ENCODE measurements at regions not wholly inside any gene's neighbourhood (a gene's known extent, or its start where the extent isn't known, plus 50 kb on each side); places are given as distances from the start of the nearest gene placed in this dataset.

DNA sequence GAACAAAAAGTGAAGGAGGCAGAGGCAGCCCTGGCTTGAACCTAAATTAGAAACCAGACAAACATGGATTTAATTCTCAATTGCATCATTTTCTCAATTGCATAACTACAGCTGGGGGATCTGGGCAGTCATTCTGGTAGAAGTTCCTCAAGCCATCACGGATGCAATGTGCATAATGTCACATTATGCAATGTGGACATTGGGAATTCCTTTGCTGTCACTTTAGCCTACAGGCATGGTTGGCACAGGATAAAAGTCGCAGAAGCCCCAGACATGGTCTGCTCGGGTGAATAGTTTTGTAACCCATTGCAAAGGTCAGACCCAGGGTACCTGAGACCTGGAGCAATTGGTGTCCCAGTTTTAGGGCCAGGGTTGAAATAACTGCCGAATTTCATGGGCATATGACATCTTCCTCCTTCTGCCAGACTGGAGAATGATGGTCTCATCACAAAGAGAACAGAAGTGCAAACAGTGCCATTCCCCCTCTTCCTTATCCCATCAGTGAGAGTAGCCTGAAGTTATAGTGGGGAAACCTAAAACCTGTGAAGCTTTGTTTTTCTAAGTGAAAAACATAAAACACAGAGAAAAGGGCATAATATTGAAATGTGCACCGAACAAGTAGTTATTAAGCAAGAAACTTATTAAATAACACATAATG is 290.8 kb downstream of the MSX2 start:
- Histone ChIP-seq H4K20me1 (no peaks in the 10 kb centered on the region), H3K4me1 (no peaks in the 10 kb centered on the region), H3K4me3 (no peak overlapping the region), H3K36me3 (no peaks in the 10 kb centered on the region), H3K9ac (no peak overlapping the region), H3K9me3 (no peaks in the 10 kb centered on the region), H3K27me3 (no peaks in the 10 kb centered on the region), H3K27ac (no peak overlapping the region), H3K4me2 (no peak overlapping the region)
- no peak for TF ChIP-seq Cebpa-rat (IDR thresholded peaks at IDR 0.05)

DNA sequence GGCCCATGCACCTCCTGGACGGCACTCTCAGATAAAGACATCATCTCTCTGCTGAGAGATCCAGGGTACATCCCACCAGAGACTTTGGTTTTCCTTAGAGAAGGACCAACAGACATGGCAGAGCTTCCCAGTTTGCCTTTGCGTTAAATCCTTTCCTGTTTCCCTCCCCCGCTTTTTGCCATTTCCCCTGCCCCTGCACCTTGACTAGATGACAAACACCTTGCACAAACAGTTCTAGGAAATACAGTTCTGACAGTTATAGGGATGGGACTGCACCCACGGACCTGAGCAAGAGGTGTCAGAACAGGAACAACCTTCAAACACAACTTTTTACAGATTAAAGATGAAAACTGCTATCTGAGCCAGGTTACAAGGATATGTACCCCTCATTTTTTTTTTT is 288.9 kb downstream of the MSX2 start:
- H3K9ac ChIP-seq = no peak overlapping the region
- no peak overlapping the region for H3K4me2 ChIP-seq
- H3K4me3 ChIP-seq = no peak overlapping the region
- H3K9me3 ChIP-seq = no peaks in the 10 kb centered on the region
- TF ChIP-seq Cebpa-rat (IDR thresholded peaks at IDR 0.05) = no peak
- no peaks in the 10 kb centered on the region for H3K27me3 ChIP-seq
- H3K27ac ChIP-seq = no peak overlapping the region
- no peaks in the 10 kb centered on the region for H3K36me3 ChIP-seq
- H3K4me1 ChIP-seq = no peaks in the 10 kb centered on the region
- H4K20me1 ChIP-seq = no peaks in the 10 kb centered on the region

DNA sequence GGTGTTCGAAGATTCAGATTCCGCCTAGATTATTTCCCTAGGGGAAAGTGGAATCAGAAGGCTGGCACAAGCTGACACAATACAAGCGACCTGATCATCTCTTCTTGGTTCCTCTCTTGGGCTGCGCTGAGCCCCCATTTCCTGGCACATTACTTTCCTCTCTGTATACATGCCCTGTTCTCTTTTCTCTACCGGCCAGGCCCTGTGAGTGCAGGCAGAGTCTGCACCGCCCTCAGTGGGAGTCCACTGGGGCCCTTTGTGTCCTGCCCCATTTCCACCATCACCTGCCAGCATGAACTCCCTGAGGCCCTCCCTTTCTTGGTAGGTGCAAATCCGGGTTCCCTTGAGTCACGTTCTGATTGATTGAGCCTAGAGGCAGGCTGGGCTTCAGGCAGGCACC is 287.9 kb downstream of the MSX2 start:
- no peak for TF ChIP-seq Cebpa-rat (IDR thresholded peaks at IDR 0.05)
- H3K27ac ChIP-seq = no peak overlapping the region
- H4K20me1 ChIP-seq = no peaks in the 10 kb centered on the region
- H3K4me3 ChIP-seq = no peak overlapping the region
- H3K36me3 ChIP-seq = no peaks in the 10 kb centered on the region
- H3K27me3 ChIP-seq = no peaks in the 10 kb centered on the region
- H3K9me3 ChIP-seq = no peaks in the 10 kb centered on the region
- no peak overlapping the region for H3K9ac ChIP-seq
- no peak overlapping the region for H3K4me2 ChIP-seq
- no peaks in the 10 kb centered on the region for H3K4me1 ChIP-seq

DNA sequence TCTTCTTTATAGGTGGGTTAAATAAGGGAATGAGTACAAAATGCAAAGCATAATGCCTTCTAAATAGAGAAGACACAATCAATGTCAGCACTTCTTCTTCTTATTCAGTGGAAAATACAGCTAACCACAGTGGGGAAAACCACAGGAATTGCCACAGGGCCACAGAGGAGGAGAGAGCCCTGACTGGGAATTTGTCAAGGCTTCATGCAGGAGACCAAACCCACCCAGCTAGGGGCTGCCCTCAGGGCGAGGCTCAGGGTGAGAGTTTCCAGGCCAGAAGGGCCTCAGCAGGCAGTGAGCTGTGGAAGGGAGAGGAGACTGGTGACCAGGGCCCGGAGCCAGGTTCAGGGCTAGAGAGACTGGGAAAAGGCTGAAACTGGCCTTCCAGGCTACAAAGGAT is 279.1 kb downstream of the MSX2 start:
- H3K9me3 ChIP-seq = peaks cover 11% of the 10 kb centered on the region
- no peaks in the 10 kb centered on the region for H4K20me1 ChIP-seq
- no peak overlapping the region for H3K4me2 ChIP-seq
- no peaks in the 10 kb centered on the region for H3K27me3 ChIP-seq
- H3K4me1 ChIP-seq = peaks cover 1% of the 10 kb centered on the region; the same call in 1 of the 2 replicates
- H3K9ac ChIP-seq = no peak overlapping the region
- H3K36me3 ChIP-seq = no peaks in the 10 kb centered on the region
- H3K27ac ChIP-seq = no peak overlapping the region
- H3K4me3 ChIP-seq = no peak overlapping the region
- no peak for TF ChIP-seq Cebpa-rat (IDR thresholded peaks at IDR 0.05)

DNA sequence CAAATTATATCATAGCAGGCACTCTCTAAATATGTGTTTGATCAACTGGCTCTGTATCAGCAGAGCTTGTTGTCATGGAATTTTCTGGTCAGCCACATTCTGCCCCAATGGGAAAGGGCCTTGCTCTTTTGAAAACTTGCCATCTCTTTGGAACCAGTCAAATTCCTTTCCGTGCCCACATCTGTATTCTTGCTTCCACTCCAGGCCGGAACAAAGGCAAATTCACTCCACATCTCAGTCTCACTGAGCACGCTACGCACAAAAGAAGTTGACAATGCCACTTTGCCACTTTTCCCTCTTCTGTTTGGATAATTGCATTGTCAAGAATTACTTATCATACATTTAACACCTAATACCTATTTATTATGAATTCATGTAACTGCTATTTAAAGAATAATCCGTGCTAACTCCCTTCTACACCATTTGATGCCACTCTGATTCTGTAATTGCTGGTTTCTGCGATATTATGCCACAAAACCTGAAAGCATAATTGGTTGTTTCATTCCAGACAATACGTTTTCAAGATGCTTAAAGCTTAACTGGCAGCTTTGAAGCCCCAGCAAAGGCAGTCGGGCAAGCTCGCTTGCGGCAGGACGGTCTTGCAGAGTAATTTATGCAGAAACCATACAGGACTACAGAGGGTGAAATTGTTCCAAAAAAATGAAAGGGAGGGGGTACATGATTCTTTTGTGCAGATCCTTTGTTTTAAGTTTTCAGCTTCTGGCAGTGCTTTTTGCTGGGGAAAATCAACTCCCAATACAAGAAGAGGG is 277.7 kb downstream of the MSX2 start:
- no peaks in the 10 kb centered on the region for H3K36me3 ChIP-seq
- peaks cover 6% of the 10 kb centered on the region; the same call in 1 of the 2 replicates for H3K4me1 ChIP-seq
- H3K27ac ChIP-seq = no peak overlapping the region
- no peak overlapping the region for H3K9ac ChIP-seq
- TF ChIP-seq Cebpa-rat (IDR thresholded peaks at IDR 0.05) = no peak
- H3K4me2 ChIP-seq = no peak overlapping the region
- H3K27me3 ChIP-seq = no peaks in the 10 kb centered on the region
- H3K9me3 ChIP-seq = peaks cover 15% of the 10 kb centered on the region
- no peaks in the 10 kb centered on the region for H4K20me1 ChIP-seq
- H3K4me3 ChIP-seq = no peak overlapping the region

DNA sequence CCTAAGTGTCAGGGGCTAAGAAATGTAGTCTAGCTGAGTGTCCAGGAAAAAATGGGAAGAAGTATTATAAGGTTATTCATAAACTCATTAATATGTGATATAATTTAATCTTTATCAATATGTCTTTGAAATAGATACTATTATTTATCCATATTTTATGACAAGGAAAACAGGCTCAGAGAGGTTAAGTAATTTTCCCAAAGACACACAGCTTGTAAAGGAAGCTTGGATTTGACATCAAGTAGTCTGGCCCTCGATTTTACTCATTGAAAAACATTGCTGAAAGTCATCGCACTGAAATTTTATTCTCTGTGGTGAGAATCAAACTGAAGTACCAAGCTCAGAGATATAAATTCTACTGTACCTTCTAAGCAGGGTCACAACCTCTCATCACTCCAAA is 276.9 kb downstream of the MSX2 start:
- Histone ChIP-seq H3K4me2 (no peak overlapping the region), H3K4me3 (no peak overlapping the region), H3K27me3 (no peaks in the 10 kb centered on the region), H3K27ac (no peak overlapping the region), H3K9me3 (peaks cover 15% of the 10 kb centered on the region), H3K9ac (no peak overlapping the region), H4K20me1 (no peaks in the 10 kb centered on the region), H3K4me1 (peaks cover 6% of the 10 kb centered on the region; the same call in 1 of the 2 replicates), H3K36me3 (no peaks in the 10 kb centered on the region)
- TF ChIP-seq Cebpa-rat (IDR thresholded peaks at IDR 0.05) = no peak

DNA sequence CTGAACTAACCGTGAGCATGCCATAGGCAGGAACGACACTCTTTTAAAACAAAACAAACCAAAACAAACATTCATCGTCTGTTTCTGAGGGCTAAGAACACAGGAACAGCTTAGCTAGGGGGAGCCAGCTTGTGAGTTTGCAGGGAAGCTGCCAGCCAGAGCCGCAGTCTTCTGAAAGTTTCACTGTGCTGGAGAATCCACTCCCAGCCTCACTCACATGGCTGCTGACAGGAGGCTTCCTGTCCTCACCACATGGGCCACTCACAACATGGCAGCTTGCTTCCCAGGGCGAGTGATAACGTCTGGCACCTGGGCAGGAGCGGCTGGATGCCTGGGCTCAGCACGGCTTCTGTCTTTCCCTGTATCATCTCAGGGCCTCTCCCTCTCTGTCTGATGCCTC is 275.2 kb downstream of the MSX2 start:
- no peak overlapping the region for H3K9ac ChIP-seq
- peaks cover 15% of the 10 kb centered on the region for H3K9me3 ChIP-seq
- peaks cover 6% of the 10 kb centered on the region; the same call in 1 of the 2 replicates for H3K4me1 ChIP-seq
- no peak overlapping the region for H3K27ac ChIP-seq
- H3K27me3 ChIP-seq = no peaks in the 10 kb centered on the region
- no peak overlapping the region for H3K4me3 ChIP-seq
- H3K36me3 ChIP-seq = no peaks in the 10 kb centered on the region
- no peaks in the 10 kb centered on the region for H4K20me1 ChIP-seq
- no peak overlapping the region for H3K4me2 ChIP-seq
- TF ChIP-seq Cebpa-rat (IDR thresholded peaks at IDR 0.05) = no peak

DNA sequence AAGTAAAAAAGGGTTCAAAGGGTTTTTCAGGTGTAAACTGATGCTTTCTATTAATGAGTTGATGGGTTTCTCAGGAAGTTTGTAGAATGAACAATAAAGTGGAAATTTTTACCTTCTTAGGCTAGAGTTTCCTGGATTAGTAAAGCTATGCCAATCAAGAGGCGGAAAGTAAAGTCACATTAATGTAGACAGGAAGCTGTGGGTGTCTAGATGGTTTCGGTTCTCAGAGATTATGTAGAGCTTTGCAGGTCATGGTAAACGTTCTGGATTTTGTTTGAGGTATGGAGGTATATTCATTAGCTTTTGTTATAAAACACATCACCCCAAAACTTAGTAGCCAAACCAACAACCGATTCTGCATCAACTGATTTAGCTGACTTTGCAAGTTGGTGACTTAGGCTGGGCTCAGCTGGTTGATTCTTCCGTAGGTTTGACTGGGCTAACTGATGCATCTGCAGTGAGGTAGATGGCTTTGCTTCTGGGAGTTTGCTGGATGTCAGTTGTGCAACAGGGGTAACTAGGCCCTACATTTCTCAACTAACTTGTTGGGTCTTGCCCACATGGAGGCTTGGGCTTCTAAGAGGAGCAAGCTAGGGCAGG is 273.8 kb downstream of the MSX2 start:
- Histone ChIP-seq H3K9me3 (peaks cover 15% of the 10 kb centered on the region), H3K36me3 (no peaks in the 10 kb centered on the region), H3K4me1 (peaks cover 6% of the 10 kb centered on the region; the same call in 1 of the 2 replicates), H3K4me3 (no peak overlapping the region), H3K4me2 (no peak overlapping the region), H3K27me3 (no peaks in the 10 kb centered on the region), H3K9ac (no peak overlapping the region), H4K20me1 (no peaks in the 10 kb centered on the region), H3K27ac (no peak overlapping the region)
- TF ChIP-seq Cebpa-rat (IDR thresholded peaks at IDR 0.05) = no peak

DNA sequence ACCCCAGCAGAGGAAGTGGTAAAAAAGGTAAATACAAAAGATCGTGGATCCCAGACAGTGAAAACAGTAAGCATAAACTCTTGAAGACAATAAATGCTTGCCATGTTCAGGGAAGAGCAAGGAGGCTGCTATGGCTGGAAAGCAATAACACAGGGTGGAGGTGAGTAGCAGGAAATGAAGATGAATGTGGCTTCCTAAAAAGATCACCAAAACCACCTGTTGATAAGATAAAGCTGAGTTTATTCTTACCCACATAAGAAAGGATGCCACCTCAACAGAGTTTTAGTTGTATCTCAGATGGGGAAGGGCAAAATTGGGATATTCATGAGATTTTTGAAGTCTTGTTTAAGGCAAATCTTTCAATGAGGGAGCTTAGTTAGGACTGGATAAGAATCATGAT is 273.3 kb downstream of the MSX2 start:
- peaks cover 6% of the 10 kb centered on the region; the same call in 1 of the 2 replicates for H3K4me1 ChIP-seq
- no peaks in the 10 kb centered on the region for H3K27me3 ChIP-seq
- no peak overlapping the region for H3K4me2 ChIP-seq
- H4K20me1 ChIP-seq = no peaks in the 10 kb centered on the region
- H3K9ac ChIP-seq = no peak overlapping the region
- H3K4me3 ChIP-seq = no peak overlapping the region
- no peak overlapping the region for H3K27ac ChIP-seq
- TF ChIP-seq Cebpa-rat (IDR thresholded peaks at IDR 0.05) = no peak
- peaks cover 15% of the 10 kb centered on the region for H3K9me3 ChIP-seq
- H3K36me3 ChIP-seq = no peaks in the 10 kb centered on the region

DNA sequence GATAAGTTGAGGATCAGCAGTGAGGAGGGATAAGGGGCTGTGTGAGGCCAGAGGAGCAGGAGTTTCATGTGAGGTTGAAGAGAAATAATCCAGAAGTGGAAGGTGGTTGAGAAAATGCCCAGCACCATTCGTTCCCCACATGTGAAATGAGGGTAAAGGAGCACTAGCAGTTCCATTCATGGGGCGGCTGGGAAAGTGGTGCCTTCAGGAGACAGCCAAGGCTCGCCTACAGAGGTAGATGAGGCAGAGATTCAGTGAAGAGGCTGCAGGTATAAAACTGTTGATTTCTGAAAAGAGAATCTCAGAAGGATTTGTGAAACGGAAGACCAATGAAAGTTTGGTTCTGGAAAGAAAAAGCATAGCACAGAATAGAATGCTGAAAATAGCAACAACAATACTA is 272.6 kb downstream of the MSX2 start:
- peaks cover 6% of the 10 kb centered on the region; the same call in 1 of the 2 replicates for H3K4me1 ChIP-seq
- no peak for TF ChIP-seq Cebpa-rat (IDR thresholded peaks at IDR 0.05)
- peaks cover 15% of the 10 kb centered on the region for H3K9me3 ChIP-seq
- no peak overlapping the region for H3K27ac ChIP-seq
- no peaks in the 10 kb centered on the region for H4K20me1 ChIP-seq
- H3K4me2 ChIP-seq = no peak overlapping the region
- H3K27me3 ChIP-seq = no peaks in the 10 kb centered on the region
- H3K4me3 ChIP-seq = no peak overlapping the region
- H3K36me3 ChIP-seq = no peaks in the 10 kb centered on the region
- H3K9ac ChIP-seq = no peak overlapping the region
